ENCODE measurements at regions not wholly inside any gene's neighbourhood (a gene's known extent, or its start where the extent isn't known, plus 50 kb on each side); places are given as distances from the start of the nearest gene placed in this dataset.

DNA sequence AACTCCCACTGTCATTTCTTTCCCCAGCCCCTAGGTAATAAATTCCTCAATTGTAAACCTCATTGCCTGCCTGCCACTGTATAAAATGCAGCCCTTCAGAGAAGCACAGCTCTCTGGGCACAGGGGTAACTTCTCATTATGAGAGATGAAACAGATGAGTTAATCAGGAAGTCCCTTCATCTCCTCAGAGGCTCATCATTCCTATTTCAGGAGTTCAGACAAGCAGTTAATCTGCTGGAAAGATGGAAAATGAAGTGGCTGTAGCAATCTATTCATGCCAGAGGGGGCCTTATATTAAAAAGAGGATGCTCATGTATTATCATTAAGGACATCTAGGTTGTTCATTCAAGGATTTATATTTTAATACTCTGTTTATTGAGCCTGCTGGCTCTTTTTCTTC lies 519.5 kb upstream of the LMCD1 start:
- no peak overlapping the region for H2AK5ac ChIP-seq (ENCODE audit: low read length)
- no peak overlapping the region for H3K4ac ChIP-seq (ENCODE audit: low read depth, low read length)
- no peaks in the 10 kb centered on the region for H3K4me1 ChIP-seq (ENCODE audit: control insufficient read depth in 1 of 2, insufficient read depth in 2 of 2, low read length in 2 of 2)
- no peak overlapping the region for H3K27ac ChIP-seq (ENCODE audit: low read depth, low read length)
- H3K79me2 ChIP-seq (ENCODE audit: control insufficient read depth, insufficient read depth, low read length, poor library complexity): no peaks in the 10 kb centered on the region
- H3K9ac ChIP-seq (ENCODE audit: low read length): no peak overlapping the region
- no peak overlapping the region for H3K4me3 ChIP-seq (ENCODE audit: low read depth, low read length)
- no peak overlapping the region for H3K14ac ChIP-seq (ENCODE audit: low read length)
- no peak overlapping the region for H2BK120ac ChIP-seq (ENCODE audit: insufficient read depth, low read length, poor library complexity)
- H3K4me2 ChIP-seq (ENCODE audit: low read length): no peak overlapping the region
- no peak overlapping the region for H2BK5ac ChIP-seq (ENCODE audit: low read depth, low read length, poor library complexity)
- H4K12ac ChIP-seq (ENCODE audit: low read depth, low read length): no peak overlapping the region
- H3K23ac ChIP-seq (ENCODE audit: low read length): no peak overlapping the region
- H2BK12ac ChIP-seq (ENCODE audit: low read length): no peak overlapping the region
- no peaks in the 10 kb centered on the region for H3K36me3 ChIP-seq (ENCODE audit: control insufficient read depth in 1 of 2, insufficient read depth in 2 of 2, low read length in 2 of 2)
- H4K8ac ChIP-seq (ENCODE audit: low read depth, low read length): no peak overlapping the region
- H3K79me1 ChIP-seq (ENCODE audit: low read length): no peaks in the 10 kb centered on the region
- no peak overlapping the region for H2AFZ ChIP-seq (ENCODE audit: insufficient read depth, low read length, poor library complexity)
- H3K9me3 ChIP-seq (ENCODE audit: insufficient read depth, low read depth, low read length): no peaks in the 10 kb centered on the region
- H3K27me3 ChIP-seq (ENCODE audit: insufficient read depth, low read length): no peaks in the 10 kb centered on the region
- no peak overlapping the region for H3K18ac ChIP-seq (ENCODE audit: low read length)
- no peak for DNase-seq
- no peak overlapping the region for H4K91ac ChIP-seq (ENCODE audit: low read depth, low read length)

GRCh38 chr3:7999384-7999783 lies 502.2 kb upstream of the LMCD1 start:
- Histone ChIP-seq H3K79me2 (ENCODE audit: control insufficient read depth, insufficient read depth, low read length, poor library complexity) (no peaks in the 10 kb centered on the region), H3K4me2 (ENCODE audit: low read length) (no peak overlapping the region), H3K23ac (ENCODE audit: low read length) (no peak overlapping the region), H2AK5ac (ENCODE audit: low read length) (no peak overlapping the region), H3K4me3 (ENCODE audit: low read depth, low read length) (no peak overlapping the region), H3K18ac (ENCODE audit: low read length) (no peak overlapping the region), H3K27me3 (ENCODE audit: insufficient read depth, low read length) (no peaks in the 10 kb centered on the region), H4K8ac (ENCODE audit: low read depth, low read length) (no peak overlapping the region), H4K91ac (ENCODE audit: low read depth, low read length) (no peak overlapping the region), H3K9me3 (ENCODE audit: insufficient read depth, low read depth, low read length) (no peaks in the 10 kb centered on the region), H3K14ac (ENCODE audit: low read length) (no peak overlapping the region), H3K27ac (ENCODE audit: low read depth, low read length) (no peak overlapping the region), H2BK120ac (ENCODE audit: insufficient read depth, low read length, poor library complexity) (no peak overlapping the region), H4K12ac (ENCODE audit: low read depth, low read length) (no peak overlapping the region), H3K9ac (ENCODE audit: low read length) (no peak overlapping the region), H3K79me1 (ENCODE audit: low read length) (no peaks in the 10 kb centered on the region), H2BK5ac (ENCODE audit: low read depth, low read length, poor library complexity) (no peak overlapping the region), H3K36me3 (ENCODE audit: control insufficient read depth in 1 of 2, insufficient read depth in 2 of 2, low read length in 2 of 2) (no peaks in the 10 kb centered on the region), H3K4me1 (ENCODE audit: control insufficient read depth in 1 of 2, insufficient read depth in 2 of 2, low read length in 2 of 2) (peaks cover 2 to 4% of the 10 kb centered on the region in 2 experiments), H2AFZ (ENCODE audit: insufficient read depth, low read length, poor library complexity) (no peak overlapping the region), H3K4ac (ENCODE audit: low read depth, low read length) (no peak overlapping the region), H2BK12ac (ENCODE audit: low read length) (no peak overlapping the region)
- DNase-seq: no peak
- WGBS (ENCODE audit: extremely low coverage, insufficient coverage, insufficient read length): no CpG with 5 or more reads among the region's 4 CpGs

- peaks cover 2 to 4% of the 10 kb centered on the region in 2 experiments for H3K4me1 ChIP-seq (ENCODE audit: control insufficient read depth in 1 of 2, insufficient read depth in 2 of 2, low read length in 2 of 2)
- no peak overlapping the region for H3K23ac ChIP-seq (ENCODE audit: low read length)
- no CpG with 5 or more reads among the region's 1 CpG for WGBS (ENCODE audit: extremely low coverage, insufficient coverage, insufficient read length)
- H3K27me3 ChIP-seq (ENCODE audit: insufficient read depth, low read length): no peaks in the 10 kb centered on the region
- H3K27ac ChIP-seq (ENCODE audit: low read depth, low read length): no peak overlapping the region
- H3K18ac ChIP-seq (ENCODE audit: low read length): no peak overlapping the region
- no peak overlapping the region for H4K8ac ChIP-seq (ENCODE audit: low read depth, low read length)
- H2AK5ac ChIP-seq (ENCODE audit: low read length): no peak overlapping the region
- no peak for DNase-seq
- no peaks in the 10 kb centered on the region for H3K79me1 ChIP-seq (ENCODE audit: low read length)
- H2BK12ac ChIP-seq (ENCODE audit: low read length): no peak overlapping the region
- no peak overlapping the region for H4K91ac ChIP-seq (ENCODE audit: low read depth, low read length)
- H2BK120ac ChIP-seq (ENCODE audit: insufficient read depth, low read length, poor library complexity): no peak overlapping the region
- H2AFZ ChIP-seq (ENCODE audit: insufficient read depth, low read length, poor library complexity): no peak overlapping the region
- no peaks in the 10 kb centered on the region for H3K36me3 ChIP-seq (ENCODE audit: control insufficient read depth in 1 of 2, insufficient read depth in 2 of 2, low read length in 2 of 2)
- H3K4ac ChIP-seq (ENCODE audit: low read depth, low read length): no peak overlapping the region
- H2BK5ac ChIP-seq (ENCODE audit: low read depth, low read length, poor library complexity): no peak overlapping the region
- H3K4me3 ChIP-seq (ENCODE audit: low read depth, low read length): no peak overlapping the region
- no peak overlapping the region for H3K9ac ChIP-seq (ENCODE audit: low read length)
- H3K4me2 ChIP-seq (ENCODE audit: low read length): no peak overlapping the region
- H3K14ac ChIP-seq (ENCODE audit: low read length): no peak overlapping the region
- no peak overlapping the region for H4K12ac ChIP-seq (ENCODE audit: low read depth, low read length)
- no peaks in the 10 kb centered on the region for H3K9me3 ChIP-seq (ENCODE audit: insufficient read depth, low read depth, low read length)
- no peaks in the 10 kb centered on the region for H3K79me2 ChIP-seq (ENCODE audit: control insufficient read depth, insufficient read depth, low read length, poor library complexity)
Observed at GRCh38 chr3:8001307-8001706, 500.3 kb upstream of the LMCD1 start.

DNA sequence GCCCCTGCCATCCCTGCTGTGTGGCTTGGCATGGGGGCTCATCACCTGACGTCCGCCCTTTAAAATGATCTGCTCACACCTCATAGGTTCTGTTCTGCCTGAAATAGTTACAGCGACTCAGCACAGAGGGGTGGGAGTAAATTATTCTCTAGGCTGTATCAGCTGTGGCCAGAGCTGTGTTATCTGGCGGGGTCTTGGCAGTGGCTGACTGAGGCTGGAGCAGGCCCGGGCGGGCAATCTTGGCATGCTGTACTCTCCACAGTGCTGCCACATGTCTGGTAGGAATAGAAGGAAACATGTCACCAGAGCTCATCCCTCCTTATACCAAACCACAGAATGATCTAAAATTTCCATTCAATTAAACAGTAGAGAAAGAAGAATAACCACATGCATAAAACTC lies 499.9 kb upstream of the LMCD1 start:
- Histone ChIP-seq H3K27ac (ENCODE audit: low read depth, low read length) (no peak overlapping the region), H2AFZ (ENCODE audit: insufficient read depth, low read length, poor library complexity) (no peak overlapping the region), H3K79me1 (ENCODE audit: low read length) (no peaks in the 10 kb centered on the region), H3K27me3 (ENCODE audit: insufficient read depth, low read length) (no peaks in the 10 kb centered on the region), H3K4me2 (ENCODE audit: low read length) (no peak overlapping the region), H4K91ac (ENCODE audit: low read depth, low read length) (no peak overlapping the region), H4K12ac (ENCODE audit: low read depth, low read length) (no peak overlapping the region), H2AK5ac (ENCODE audit: low read length) (no peak overlapping the region), H2BK120ac (ENCODE audit: insufficient read depth, low read length, poor library complexity) (no peak overlapping the region), H3K9me3 (ENCODE audit: insufficient read depth, low read depth, low read length) (no peaks in the 10 kb centered on the region), H3K18ac (ENCODE audit: low read length) (no peak overlapping the region), H3K14ac (ENCODE audit: low read length) (no peak overlapping the region), H2BK12ac (ENCODE audit: low read length) (no peak overlapping the region), H3K4me3 (ENCODE audit: low read depth, low read length) (no peak overlapping the region), H3K9ac (ENCODE audit: low read length) (no peak overlapping the region), H4K8ac (ENCODE audit: low read depth, low read length) (no peak overlapping the region), H3K79me2 (ENCODE audit: control insufficient read depth, insufficient read depth, low read length, poor library complexity) (no peaks in the 10 kb centered on the region), H3K23ac (ENCODE audit: low read length) (no peak overlapping the region), H3K4me1 (ENCODE audit: control insufficient read depth in 1 of 2, insufficient read depth in 2 of 2, low read length in 2 of 2) (peaks cover 2 to 4% of the 10 kb centered on the region in 2 experiments), H2BK5ac (ENCODE audit: low read depth, low read length, poor library complexity) (no peak overlapping the region), H3K36me3 (ENCODE audit: control insufficient read depth in 1 of 2, insufficient read depth in 2 of 2, low read length in 2 of 2) (no peaks in the 10 kb centered on the region), H3K4ac (ENCODE audit: low read depth, low read length) (no peak overlapping the region)
- WGBS (ENCODE audit: extremely low coverage, insufficient coverage, insufficient read length): no CpG with 5 or more reads among the region's 6 CpGs
- DNase-seq: no peak

Measured in trophoblast cell (in vitro differentiated cells and primary cell).